SU-DHL-6 (cell line): ENCODE measurements at regions not wholly inside any gene's neighbourhood (a gene's known extent, or its start where the extent isn't known, plus 50 kb on each side); places are given as distances from the start of the nearest gene placed in this dataset.

Experiments
- CTCF ChIP-seq: fragments of 200-600 bp; sonication (generic); IDR thresholded peaks from one replicate; pipeline ENCODE4 v1.5.1; 2017; ENCODE audit warnings: antibody characterized with exemption, mild to moderate bottlenecking, low read length, moderate library complexity; ENCODE audit not compliant: insufficient read depth, poor library complexity, severe bottlenecking
- EZH2phosphoT487 ChIP-seq: fragments of 200-600 bp; sonication (generic), shearing (Covaris generic); conservative IDR thresholded peaks from 2 replicates; pipeline ENCODE4 v1.6.1; 2018; ENCODE audit warnings: mild to moderate bottlenecking, antibody characterized with exemption, low read length, moderate library complexity, mixed read lengths

- no peak for TF ChIP-seq CTCF
- no peak for TF ChIP-seq EZH2phosphoT487
Observed at GRCh38 chr5:54837093-54837492, 148.3 kb downstream of the ESM1 start.
